ENCODE measurements at regions not wholly inside any gene's neighbourhood (a gene's known extent, or its start where the extent isn't known, plus 50 kb on each side); places are given as distances from the start of the nearest gene placed in this dataset.

GRCh38 chr7:142595816-142596516, 153.3 kb upstream of the PRSS1 start:
- no peaks in the 10 kb centered on the region for H3K9me3 ChIP-seq
- DNase-seq (ENCODE audit: low spot score in 2 of 2), result no peak
- H3K4me1 ChIP-seq, result no peaks in the 10 kb centered on the region
- H3K27ac ChIP-seq, result no peak overlapping the region
- H3K27me3 ChIP-seq, result no peaks in the 10 kb centered on the region
- H3K4me3 ChIP-seq, result no peak overlapping the region
- TF ChIP-seq POLR2A (IDR thresholded peaks at IDR 0.05), result no peak
- TF ChIP-seq, protein P1, sequence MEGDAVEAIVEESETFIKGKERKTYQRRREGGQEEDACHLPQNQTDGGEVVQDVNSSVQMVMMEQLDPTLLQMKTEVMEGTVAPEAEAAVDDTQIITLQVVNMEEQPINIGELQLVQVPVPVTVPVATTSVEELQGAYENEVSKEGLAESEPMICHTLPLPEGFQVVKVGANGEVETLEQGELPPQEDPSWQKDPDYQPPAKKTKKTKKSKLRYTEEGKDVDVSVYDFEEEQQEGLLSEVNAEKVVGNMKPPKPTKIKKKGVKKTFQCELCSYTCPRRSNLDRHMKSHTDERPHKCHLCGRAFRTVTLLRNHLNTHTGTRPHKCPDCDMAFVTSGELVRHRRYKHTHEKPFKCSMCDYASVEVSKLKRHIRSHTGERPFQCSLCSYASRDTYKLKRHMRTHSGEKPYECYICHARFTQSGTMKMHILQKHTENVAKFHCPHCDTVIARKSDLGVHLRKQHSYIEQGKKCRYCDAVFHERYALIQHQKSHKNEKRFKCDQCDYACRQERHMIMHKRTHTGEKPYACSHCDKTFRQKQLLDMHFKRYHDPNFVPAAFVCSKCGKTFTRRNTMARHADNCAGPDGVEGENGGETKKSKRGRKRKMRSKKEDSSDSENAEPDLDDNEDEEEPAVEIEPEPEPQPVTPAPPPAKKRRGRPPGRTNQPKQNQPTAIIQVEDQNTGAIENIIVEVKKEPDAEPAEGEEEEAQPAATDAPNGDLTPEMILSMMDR (IDR thresholded peaks at IDR 0.05), result no peak
- TF ChIP-seq POLR2AphosphoS5 (IDR thresholded peaks at IDR 0.05), result no peak
- intact Hi-C loops (cut with DNase I; ENCODE audit: low total_unique reads), result no loop called here
- H3K36me3 ChIP-seq, result no peaks in the 10 kb centered on the region

DNA sequence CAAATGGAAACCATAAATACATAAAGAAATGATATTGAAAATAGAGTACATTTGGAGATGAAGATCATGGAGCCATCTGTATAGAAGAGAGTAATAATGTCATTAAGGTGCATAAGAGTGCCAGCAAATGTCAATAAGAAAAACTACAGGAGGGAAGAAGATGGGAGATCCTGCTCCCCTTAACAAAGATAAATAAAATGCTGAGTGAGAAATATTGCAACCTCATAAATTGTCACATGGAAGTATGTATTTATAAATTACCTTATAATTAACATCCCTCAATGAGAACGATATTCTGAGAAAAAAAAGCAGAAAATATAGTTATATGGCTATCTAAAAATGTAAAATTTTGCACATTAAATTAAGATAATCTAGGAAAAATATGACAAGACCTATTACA, 155.2 kb upstream of the PRSS1 start:
- H3K9me3 ChIP-seq, result no peaks in the 10 kb centered on the region
- DNase-seq (ENCODE audit: low spot score in 2 of 2), result no peak
- H3K27ac ChIP-seq, result no peak overlapping the region
- no peak overlapping the region for H3K4me3 ChIP-seq
- no peaks in the 10 kb centered on the region for H3K27me3 ChIP-seq
- H3K4me1 ChIP-seq, result no peaks in the 10 kb centered on the region
- H3K36me3 ChIP-seq, result no peaks in the 10 kb centered on the region
- TF ChIP-seq, protein P1 (IDR thresholded peaks at IDR 0.05), result no peak
- TF ChIP-seq POLR2A (IDR thresholded peaks at IDR 0.05), result no peak
- no peak for TF ChIP-seq POLR2AphosphoS5 (IDR thresholded peaks at IDR 0.05)
- intact Hi-C loops (cut with DNase I; ENCODE audit: low total_unique reads), result no loop called here

DNA sequence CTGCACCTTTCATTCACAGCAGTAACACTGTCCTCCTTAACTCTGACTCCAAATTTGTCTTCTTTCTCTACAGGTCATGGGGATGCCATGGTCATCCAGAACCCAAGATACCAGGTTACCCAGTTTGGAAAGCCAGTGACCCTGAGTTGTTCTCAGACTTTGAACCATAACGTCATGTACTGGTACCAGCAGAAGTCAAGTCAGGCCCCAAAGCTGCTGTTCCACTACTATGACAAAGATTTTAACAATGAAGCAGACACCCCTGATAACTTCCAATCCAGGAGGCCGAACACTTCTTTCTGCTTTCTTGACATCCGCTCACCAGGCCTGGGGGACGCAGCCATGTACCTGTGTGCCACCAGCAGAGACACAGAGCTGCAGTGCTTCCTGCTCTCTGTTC, 156.2 kb upstream of the PRSS1 start:
- TF ChIP-seq, protein P1 (IDR thresholded peaks at IDR 0.05), result no peak
- TF ChIP-seq POLR2AphosphoS5 (IDR thresholded peaks at IDR 0.05) (no peak), POLR2A (IDR thresholded peaks at IDR 0.05) (no peak)
- no peaks in the 10 kb centered on the region for H3K27me3 ChIP-seq
- no peak for DNase-seq (ENCODE audit: low spot score in 2 of 2)
- H3K36me3 ChIP-seq, result no peaks in the 10 kb centered on the region
- no peaks in the 10 kb centered on the region for H3K9me3 ChIP-seq
- intact Hi-C loops (cut with DNase I; ENCODE audit: low total_unique reads), result no loop called here
- no peaks in the 10 kb centered on the region for H3K4me1 ChIP-seq
- no peak overlapping the region for H3K27ac ChIP-seq
- no peak overlapping the region for H3K4me3 ChIP-seq

DNA sequence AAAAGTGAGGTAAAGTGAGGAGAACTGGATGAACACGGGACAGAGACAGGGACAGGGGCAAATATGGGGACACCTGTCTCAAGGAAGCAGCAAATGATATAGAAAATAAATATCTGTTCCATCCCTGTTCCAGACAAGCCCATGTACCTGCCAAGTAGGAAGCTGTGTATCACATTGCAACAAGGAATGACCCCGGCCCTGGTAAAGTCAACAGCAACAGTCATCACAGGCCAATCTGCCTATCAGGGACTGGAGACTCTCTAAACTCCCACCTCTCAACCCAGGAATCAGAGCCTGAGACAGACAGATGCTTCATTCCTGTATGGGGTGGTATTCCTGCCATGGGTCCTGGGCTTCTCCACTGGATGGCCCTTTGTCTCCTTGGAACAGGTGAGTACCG, 156.6 kb upstream of the PRSS1 start:
- no peak for DNase-seq (ENCODE audit: low spot score in 2 of 2)
- H3K27ac ChIP-seq, result no peak overlapping the region
- no peaks in the 10 kb centered on the region for H3K9me3 ChIP-seq
- H3K4me3 ChIP-seq, result no peak overlapping the region
- H3K36me3 ChIP-seq, result no peaks in the 10 kb centered on the region
- H3K27me3 ChIP-seq, result no peaks in the 10 kb centered on the region
- no peaks in the 10 kb centered on the region for H3K4me1 ChIP-seq
- TF ChIP-seq, protein P1 (IDR thresholded peaks at IDR 0.05), result no peak
- TF ChIP-seq POLR2A (IDR thresholded peaks at IDR 0.05) (no peak), POLR2AphosphoS5 (IDR thresholded peaks at IDR 0.05) (no peak)
- intact Hi-C loops (cut with DNase I; ENCODE audit: low total_unique reads), result no loop called here

- DNase-seq (ENCODE audit: low spot score in 2 of 2), result no peak
- no peak overlapping the region for H3K4me3 ChIP-seq
- no peaks in the 10 kb centered on the region for H3K4me1 ChIP-seq
- no peak for TF ChIP-seq POLR2AphosphoS5 (IDR thresholded peaks at IDR 0.05)
- TF ChIP-seq, protein P1 (IDR thresholded peaks at IDR 0.05), result no peak
- H3K27me3 ChIP-seq, result no peaks in the 10 kb centered on the region
- no peaks in the 10 kb centered on the region for H3K9me3 ChIP-seq
- intact Hi-C loops (cut with DNase I; ENCODE audit: low total_unique reads), result no loop called here
- no peaks in the 10 kb centered on the region for H3K36me3 ChIP-seq
- no peak overlapping the region for H3K27ac ChIP-seq
These were observed 157.0 kb upstream of the PRSS1 start for GRCh38 chr7:142592231-142592630.

Data from breast epithelium (tissue), 4 donors.